H1 (cell line): ENCODE measurements at regions not wholly inside any gene's neighbourhood (a gene's known extent, or its start where the extent isn't known, plus 50 kb on each side); places are given as distances from the start of the nearest gene placed in this dataset.
"Not testable (repeated sequence)": the region's sequence is repeated elsewhere in the genome, so short reads cannot be mapped to it uniquely, and the experiment has no call there.

Experiments
- CTCF ChIA-PET: fragments of 300-600 bp; sonication (Branson Sonifier 250); formaldehyde crosslinking; loops from one replicate; lab custom pipeline; 2021; ENCODE audit not compliant: partially characterized antibody; lab: Charles Lee
- POLR2A ChIA-PET: fragments of 300-600 bp; sonication (Branson Sonifier 250); formaldehyde crosslinking; loops from one replicate; lab custom pipeline; 2021; ENCODE audit warnings: inconsistent platforms; ENCODE audit not compliant: partially characterized antibody; lab: Charles Lee
- DNase-seq, 2 experiments: peaks; one replicate each; pipeline versions ENCODE4 v3.0.0 to v3.0.0-alpha.2; 2010 to 2022; ENCODE audit warnings: low spot score in 2 of 2, low read depth in 1 of 2, mixed read lengths in 1 of 2
- FAIRE-seq: peaks from 2 replicates; lab custom pipeline; 2011; peaks lifted over from hg19 to GRCh38; lab: Jason Lieb, UNC
- H2AFZ ChIP-seq: 2 replicates; pipeline ENCODE4 v1.8.1; 2012; ENCODE audit warnings: low read length, inconsistent platforms
- H2AK5ac ChIP-seq: 2 replicates; pipeline ENCODE4 v1.6.1; 2013; ENCODE audit warnings: low read depth, low read length
- H2BK120ac ChIP-seq: replicated peaks from 2 replicates; pipeline ENCODE3; 2013; ENCODE audit warnings: low read depth, low read length, inconsistent platforms
- H2BK12ac ChIP-seq: 2 replicates; pipeline ENCODE4 v1.6.1; 2013; ENCODE audit warnings: low read depth, low read length
- H2BK15ac ChIP-seq: 2 replicates; pipeline ENCODE4 v1.6.1; 2013; ENCODE audit warnings: low read length
- H2BK20ac ChIP-seq: 2 replicates; pipeline ENCODE4 v1.6.1; 2013; ENCODE audit warnings: low read length
- H2BK5ac ChIP-seq: 2 replicates; pipeline ENCODE4 v1.6.1; 2013; ENCODE audit warnings: low read depth, low read length
- H3K14ac ChIP-seq: 2 replicates; pipeline ENCODE4 v1.6.1; 2013; ENCODE audit warnings: inconsistent platforms; ENCODE audit not compliant: insufficient read length
- H3K18ac ChIP-seq: 2 replicates; pipeline ENCODE4 v1.6.1; 2013; ENCODE audit warnings: low read length; ENCODE audit errors: extremely low read depth
- H3K23ac ChIP-seq: 2 replicates; pipeline ENCODE4 v1.6.1; 2013; ENCODE audit warnings: inconsistent platforms; ENCODE audit not compliant: insufficient read length
- H3K23me2 ChIP-seq: 2 replicates; pipeline ENCODE4 v1.6.1; 2013; ENCODE audit warnings: low read depth, low read length
- H3K27ac ChIP-seq: 2 replicates; pipeline ENCODE4 v1.6.1; 2011; ENCODE audit warnings: low read depth, low read length, inconsistent platforms
- H3K27me3 ChIP-seq, 4 experiments: replicated peaks in 1 of 4; 1 replicate in 1 of 4; 2 replicates in 3 of 4; pipeline versions ENCODE4 v1.6.1 to v1.8.1; 2011 to 2013; ENCODE audit warnings: low read length in 3 of 4, mild to moderate bottlenecking in 3 of 4, inconsistent platforms in 2 of 4, mixed read lengths in 2 of 4, moderate library complexity in 1 of 4; ENCODE audit not compliant: control insufficient read depth in 3 of 4, insufficient read depth in 3 of 4; ENCODE audit errors: extremely low read depth in 1 of 4
- H3K36me3 ChIP-seq, 4 experiments: 2 replicates each; pipeline versions ENCODE4 v1.6.1 to v1.8.1; 2011 to 2013; ENCODE audit warnings: mild to moderate bottlenecking in 4 of 4, low read length in 3 of 4, moderate library complexity in 2 of 4, control low read depth in 1 of 4, inconsistent platforms in 1 of 4; ENCODE audit not compliant: insufficient read depth in 4 of 4, control insufficient read depth in 2 of 4
- H3K4ac ChIP-seq: replicated peaks from 2 replicates; pipeline ENCODE3; 2013; ENCODE audit warnings: low read length, low read depth, mixed read lengths, inconsistent platforms; ENCODE audit not compliant: insufficient read length
- H3K4me1 ChIP-seq, 4 experiments: replicated peaks in 1 of 4; 1 replicate in 1 of 4; 2 replicates in 3 of 4; pipeline versions ENCODE4 v1.6.1 to v1.8.1; 2011 to 2013; ENCODE audit warnings: low read length in 3 of 4, inconsistent platforms in 2 of 4, mixed read lengths in 1 of 4; ENCODE audit not compliant: insufficient read depth in 4 of 4, control insufficient read depth in 3 of 4
- H3K4me2 ChIP-seq, 2 experiments: 2 replicates each; pipeline versions ENCODE4 v1.6.1 to v1.8.1; 2011 to 2013; ENCODE audit warnings: low read depth in 2 of 2, low read length in 2 of 2, control low read depth in 1 of 2, inconsistent platforms in 1 of 2, mild to moderate bottlenecking in 1 of 2; ENCODE audit not compliant: insufficient read depth in 1 of 2
- H3K4me3 ChIP-seq, 4 experiments: fragments of 200-600, 300-600 bp in 1 of 4; sonication (generic), shearing (Covaris generic), sonication (Bioruptor Twin) in 1 of 4; 2 replicates each; pipeline versions ENCODE4 v1.5.1 to v1.8.1; 2011 to 2016; ENCODE audit warnings: low read length in 4 of 4, low read depth in 3 of 4, control low read depth in 2 of 4, inconsistent platforms in 2 of 4, mild to moderate bottlenecking in 2 of 4, mixed read lengths in 1 of 4, moderate library complexity in 1 of 4; ENCODE audit not compliant: insufficient read depth in 2 of 4; ENCODE audit errors: extremely low read depth in 1 of 4
- H3K56ac ChIP-seq: replicated peaks from 2 replicates; pipeline ENCODE3; 2013; ENCODE audit warnings: low read depth, mild to moderate bottlenecking, mixed read lengths, low read length, inconsistent platforms; ENCODE audit not compliant: insufficient read length
- H3K79me1 ChIP-seq: 2 replicates; pipeline ENCODE4 v1.6.1; 2013; ENCODE audit warnings: low read depth, low read length, control low read depth
- H3K79me2 ChIP-seq, 2 experiments: 2 replicates each; pipeline versions ENCODE4 v1.6.1 to v1.8.1; 2012 to 2013; ENCODE audit warnings: low read length in 2 of 2, mild to moderate bottlenecking in 2 of 2, inconsistent platforms in 1 of 2; ENCODE audit not compliant: insufficient read depth in 2 of 2, control insufficient read depth in 1 of 2
- H3K9ac ChIP-seq, 4 experiments: replicated peaks in 1 of 4; 1 replicate in 1 of 4; 2 replicates in 3 of 4; pipeline versions ENCODE4 v1.6.1 to v1.8.1; 2011 to 2013; ENCODE audit warnings: low read depth in 3 of 4, low read length in 3 of 4, control low read depth in 2 of 4, mild to moderate bottlenecking in 2 of 4, moderate library complexity in 2 of 4, inconsistent platforms in 1 of 4; ENCODE audit errors: extremely low read depth in 1 of 4
- H3K9me3 ChIP-seq, 2 experiments: 2 replicates each; pipeline versions ENCODE4 v1.6.1 to v1.8.1; 2012 to 2013; ENCODE audit warnings: mild to moderate bottlenecking in 2 of 2, moderate library complexity in 2 of 2, control low read depth in 1 of 2, inconsistent platforms in 1 of 2, low read depth in 1 of 2, low read length in 1 of 2, mixed read lengths in 1 of 2; ENCODE audit not compliant: insufficient read depth in 2 of 2
- H4K20me1 ChIP-seq, 2 experiments: replicated peaks in 1 of 2; 2 replicates each; pipeline versions ENCODE3 to v1.8.1; 2011 to 2013; ENCODE audit warnings: inconsistent platforms in 2 of 2, low read length in 2 of 2, mild to moderate bottlenecking in 1 of 2; ENCODE audit not compliant: insufficient read depth in 2 of 2, control insufficient read depth in 1 of 2
- H4K5ac ChIP-seq: 2 replicates; pipeline ENCODE4 v1.6.1; 2013; ENCODE audit warnings: low read length, low read depth, mixed read lengths, inconsistent platforms; ENCODE audit not compliant: insufficient read length
- H4K8ac ChIP-seq: 2 replicates; pipeline ENCODE4 v1.8.0; 2013; ENCODE audit warnings: mild to moderate bottlenecking, moderate library complexity, low read length, inconsistent platforms; ENCODE audit not compliant: insufficient read depth; ENCODE audit errors: extremely low read depth
- H4K91ac ChIP-seq: replicated peaks from 2 replicates; pipeline ENCODE3; 2013; ENCODE audit warnings: low read length, mixed read lengths, inconsistent platforms; ENCODE audit not compliant: insufficient read length
- WGBS, 2 experiments: shearing (Covaris generic) in 1 of 2; methylation state at CpG; one replicate each; pipeline versions ENCODE4 v1.1.6 to v1.1.7; 2013 to 2015; ENCODE audit warnings: low lambda C conversion rate in 2 of 2, mixed read lengths in 2 of 2, inconsistent platforms in 1 of 2, low coverage in 1 of 2, missing lambda C conversion rate in 1 of 2; ENCODE audit not compliant: insufficient replicate concordance in 2 of 2, insufficient coverage in 1 of 2, insufficient read length in 1 of 2; ENCODE audit errors: extremely low coverage in 1 of 2, missing lambda C conversion rate in 1 of 2; 5-methylcytosine and 5-hydroxymethylcytosine counted together

GRCh38 chr1:121097867-121098215, 86.3 kb downstream of the FAM72B start:
- H2BK20ac ChIP-seq, H2AK5ac ChIP-seq, CTCF ChIA-PET, H3K14ac ChIP-seq, H3K36me3 ChIP-seq, H3K23ac ChIP-seq, H3K27me3 ChIP-seq, H4K20me1 ChIP-seq, H3K79me2 ChIP-seq, H3K9ac ChIP-seq, H3K4ac ChIP-seq, H2BK15ac ChIP-seq, H3K23me2 ChIP-seq, H3K18ac ChIP-seq, H4K5ac ChIP-seq, H3K4me1 ChIP-seq, H4K91ac ChIP-seq, H2BK12ac ChIP-seq, H3K9me3 ChIP-seq, H2AFZ ChIP-seq, H3K27ac ChIP-seq, H2BK5ac ChIP-seq, H3K56ac ChIP-seq, POLR2A ChIA-PET, H2BK120ac ChIP-seq, H3K79me1 ChIP-seq, H4K8ac ChIP-seq, FAIRE-seq: not testable (repeated sequence)
- WGBS, 2 experiments, result 2% methylated on average over 9 of the region's 21 CpGs; no CpG with 5 or more reads in 1 of the 2 experiments
- DNase-seq, result peak in 1 of 2 experiments; percentile 58
- H3K4me3 ChIP-seq, result peak overlapping the region in 2 of 4 experiments; percentile 35 to 56; a peak in 5 of 8 replicates
- H3K4me2 ChIP-seq, result peak overlapping the region; percentile 27 to 60; a peak in 3 of 4 replicates

GRCh38 chr1:121109025-121109424, 75.1 kb downstream of the FAM72B start:
- CTCF ChIA-PET, H3K9me3 ChIP-seq: not testable (repeated sequence)

More at GRCh38 chr1:121109025-121109424, 75.1 kb downstream of the FAM72B start:
- H3K18ac ChIP-seq, H3K4me3 ChIP-seq, H3K27me3 ChIP-seq, H3K14ac ChIP-seq, H4K8ac ChIP-seq, POLR2A ChIA-PET, H3K79me2 ChIP-seq, H3K4me1 ChIP-seq, H3K27ac ChIP-seq, DNase-seq, H3K9ac ChIP-seq, H4K20me1 ChIP-seq, FAIRE-seq, H2BK120ac ChIP-seq, H3K23ac ChIP-seq, H3K56ac ChIP-seq, H2AFZ ChIP-seq, H3K23me2 ChIP-seq, H2BK20ac ChIP-seq, H3K4ac ChIP-seq, H3K36me3 ChIP-seq, H3K79me1 ChIP-seq, H2BK5ac ChIP-seq, H4K5ac ChIP-seq, H3K4me2 ChIP-seq, H4K91ac ChIP-seq, H2BK15ac ChIP-seq, H2AK5ac ChIP-seq, H2BK12ac ChIP-seq: not testable (repeated sequence)
- WGBS, 2 experiments, result 86% methylated on average over 1 of the region's 1 CpG; no CpG with 5 or more reads in 1 of the 2 experiments
